Hematopoietic multipotent progenitor cell (in vitro differentiated cells): ENCODE measurements at regions not wholly inside any gene's neighbourhood (a gene's known extent, or its start where the extent isn't known, plus 50 kb on each side); places are given as distances from the start of the nearest gene placed in this dataset.
"Not testable (repeated sequence)": the region's sequence is repeated elsewhere in the genome, so short reads cannot be mapped to it uniquely, and the experiment has no call there.

Source experiments
- DNase-seq, 3 donors: peaks; one replicate each; pipeline ENCODE4 v3.0.0-alpha.2; 2011 to 2015; ENCODE audit warnings: low read depth in 2 of 3, low spot score in 2 of 3

GRCh38 chr6:121748376-121748775 lies 312.9 kb downstream of the GJA1 start:
- no peak for DNase-seq

GRCh38 chr6:121748850-121749249 lies 313.4 kb downstream of the GJA1 start:
- no peak for DNase-seq

- DNase-seq, result no peak
These were observed 320.0 kb downstream of the GJA1 start for GRCh38 chr6:121755485-121755884.

- no peak for DNase-seq
These were observed 321.2 kb downstream of the GJA1 start for GRCh38 chr6:121756666-121757065.

GRCh38 chr6:121759370-121759769 lies 323.9 kb downstream of the GJA1 start:
- DNase-seq, result peak in 1 of 3 donors; percentile 13

- DNase-seq, result no peak
These were observed 324.7 kb downstream of the GJA1 start for GRCh38 chr6:121760191-121760590.

- DNase-seq, result no peak
These were observed 325.3 kb downstream of the GJA1 start for GRCh38 chr6:121760745-121761144.

GRCh38 chr6:121764493-121764892 lies 329.0 kb downstream of the GJA1 start:
- no peak for DNase-seq

GRCh38 chr6:121765060-121765459 lies 329.6 kb downstream of the GJA1 start:
- DNase-seq, result no peak

- no peak for DNase-seq
These were observed 331.8 kb downstream of the GJA1 start for GRCh38 chr6:121767211-121767610.

GRCh38 chr6:121770943-121771342 lies 335.5 kb downstream of the GJA1 start:
- no peak for DNase-seq

- no peak for DNase-seq
These were observed 336.7 kb downstream of the GJA1 start for GRCh38 chr6:121771937-121772720.

- DNase-seq, result no peak
These were observed 340.6 kb downstream of the GJA1 start for GRCh38 chr6:121776054-121776453.

- DNase-seq, result no peak
These were observed 345.2 kb downstream of the GJA1 start for GRCh38 chr6:121780325-121781321.

- no peak for DNase-seq
These were observed 356.2 kb downstream of the GJA1 start for GRCh38 chr6:121791396-121792315.

GRCh38 chr6:121794630-121795029 lies 359.2 kb downstream of the GJA1 start:
- no peak for DNase-seq

- DNase-seq, result not testable (repeated sequence)
These were observed 362.2 kb downstream of the GJA1 start for GRCh38 chr6:121797598-121797997.

- not testable (repeated sequence) for DNase-seq
These were observed 362.7 kb downstream of the GJA1 start for GRCh38 chr6:121798126-121798525.

GRCh38 chr6:121799574-121799973 lies 364.1 kb downstream of the GJA1 start:
- no peak for DNase-seq

- no peak for DNase-seq
These were observed 364.6 kb downstream of the GJA1 start for GRCh38 chr6:121800047-121800446.
